HUES48 (cell line): ENCODE measurements at regions not wholly inside any gene's neighbourhood (a gene's known extent, or its start where the extent isn't known, plus 50 kb on each side); places are given as distances from the start of the nearest gene placed in this dataset.
"Not testable (repeated sequence)": the region's sequence is repeated elsewhere in the genome, so short reads cannot be mapped to it uniquely, and the experiment has no call there.

Experiments used
- H3K27ac ChIP-seq: one replicate; pipeline ENCODE4 v1.7.0; 2013; ENCODE audit warnings: low read depth, low read length, inconsistent platforms
- H3K27me3 ChIP-seq: 2 replicates; pipeline ENCODE4 v1.6.1; 2013; ENCODE audit warnings: mild to moderate bottlenecking, low read length; ENCODE audit not compliant: control insufficient read depth, insufficient read depth
- H3K36me3 ChIP-seq: 2 replicates; pipeline ENCODE4 v1.6.1; 2013; ENCODE audit warnings: low read length; ENCODE audit not compliant: control insufficient read depth, insufficient read depth
- H3K4me1 ChIP-seq: 2 replicates; pipeline ENCODE4 v1.6.1; 2013; ENCODE audit warnings: mild to moderate bottlenecking, low read length; ENCODE audit not compliant: control insufficient read depth, insufficient read depth
- H3K4me3 ChIP-seq: 2 replicates; pipeline ENCODE4 v1.5.1; 2013; ENCODE audit warnings: mild to moderate bottlenecking, low read depth, low read length
- H3K9ac ChIP-seq: 2 replicates; pipeline ENCODE4 v1.6.1; 2013; ENCODE audit warnings: mild to moderate bottlenecking, low read depth, low read length, moderate library complexity
- H3K9me3 ChIP-seq: 2 replicates; pipeline ENCODE4 v1.6.1; 2013; ENCODE audit warnings: low read length; ENCODE audit not compliant: control insufficient read depth, insufficient read depth

DNA sequence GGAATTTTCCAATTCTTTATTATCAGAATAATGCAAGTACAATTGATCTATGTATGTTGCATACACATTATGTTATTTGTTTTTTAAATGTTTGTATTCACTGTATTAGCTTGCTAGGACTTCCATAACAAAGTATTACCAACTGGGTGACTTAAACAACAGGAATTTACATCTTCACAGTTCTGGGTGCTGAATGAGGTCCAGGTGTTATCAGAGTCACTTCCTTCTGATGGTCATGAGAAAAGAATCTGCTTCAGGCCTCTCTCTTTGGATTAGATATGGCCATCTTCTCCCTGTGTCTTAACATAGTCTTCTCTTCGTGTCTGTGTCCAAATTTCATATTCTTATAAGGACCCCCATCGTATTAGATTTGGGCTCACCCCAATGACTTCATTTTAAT is 229.1 kb upstream of the TRPC7 start:
- H3K27me3 ChIP-seq = no peaks in the 10 kb centered on the region

DNA sequence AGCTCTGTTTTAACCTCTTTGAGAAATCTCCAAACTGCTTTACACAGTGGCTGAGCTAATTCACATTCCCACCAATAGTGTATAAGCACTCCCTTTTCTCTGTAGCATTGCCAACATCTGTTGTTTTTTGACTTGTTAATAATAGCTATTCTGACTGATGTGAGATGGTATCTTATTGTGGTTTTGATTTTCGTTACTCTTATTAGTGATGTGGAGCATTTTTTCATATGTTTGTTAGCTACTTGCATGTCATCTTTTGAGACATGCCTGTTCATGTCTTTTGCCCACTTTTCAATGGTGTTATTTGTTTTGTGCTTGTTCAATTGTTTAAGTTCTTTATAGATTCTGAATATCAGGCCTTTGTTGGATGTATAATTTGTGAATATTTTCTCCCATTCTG is 225.2 kb upstream of the TRPC7 start:
- Histone ChIP-seq H3K9me3 (0 out of 2 replicates have a peak, but pooled peaks cover 4% of the 10 kb centered on the region), H3K9ac (no peak overlapping the region), H3K36me3 (no peaks in the 10 kb centered on the region), H3K27ac (no peak overlapping the region), H3K4me1 (peaks cover 6% of the 10 kb centered on the region; the same call in 1 of the 2 replicates), H3K4me3 (no peak overlapping the region), H3K27me3 (no peaks in the 10 kb centered on the region)

More for the DNA sequence above, 229.1 kb upstream of the TRPC7 start:
- Histone ChIP-seq H3K4me1 (peaks cover 6% of the 10 kb centered on the region; the same call in 1 of the 2 replicates), H3K9me3 (peaks cover 7% of the 10 kb centered on the region; the same call in 1 of the 2 replicates), H3K4me3 (no peak overlapping the region), H3K36me3 (no peaks in the 10 kb centered on the region), H3K27ac (no peak overlapping the region), H3K9ac (no peak overlapping the region)

DNA sequence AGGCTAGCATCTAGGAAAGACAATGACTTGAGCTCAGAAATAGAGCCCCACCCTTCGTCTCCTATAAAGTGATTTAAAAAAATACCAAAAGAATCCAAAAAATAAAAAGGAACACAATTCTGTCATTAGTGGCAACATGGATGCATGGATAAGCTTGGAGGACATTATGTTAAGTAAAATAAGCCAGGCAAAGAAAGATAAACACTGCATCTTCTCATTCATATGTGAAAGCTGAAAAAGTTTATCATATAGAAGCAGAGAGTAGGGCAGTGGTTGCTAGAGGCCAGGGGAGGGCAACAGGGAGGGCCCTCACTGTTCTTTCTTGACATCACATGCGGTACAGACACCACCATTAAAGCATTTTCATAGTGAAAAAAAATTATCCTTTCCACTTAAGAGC is 220.9 kb upstream of the TRPC7 start:
- Histone ChIP-seq H3K4me3 (no peak overlapping the region), H3K9me3 (0 out of 2 replicates have a peak, but pooled peaks cover 4% of the 10 kb centered on the region), H3K9ac (no peak overlapping the region), H3K4me1 (no peaks in the 10 kb centered on the region; the same call in 1 of the 2 replicates), H3K36me3 (no peaks in the 10 kb centered on the region), H3K27me3 (no peaks in the 10 kb centered on the region), H3K27ac (no peak overlapping the region)

DNA sequence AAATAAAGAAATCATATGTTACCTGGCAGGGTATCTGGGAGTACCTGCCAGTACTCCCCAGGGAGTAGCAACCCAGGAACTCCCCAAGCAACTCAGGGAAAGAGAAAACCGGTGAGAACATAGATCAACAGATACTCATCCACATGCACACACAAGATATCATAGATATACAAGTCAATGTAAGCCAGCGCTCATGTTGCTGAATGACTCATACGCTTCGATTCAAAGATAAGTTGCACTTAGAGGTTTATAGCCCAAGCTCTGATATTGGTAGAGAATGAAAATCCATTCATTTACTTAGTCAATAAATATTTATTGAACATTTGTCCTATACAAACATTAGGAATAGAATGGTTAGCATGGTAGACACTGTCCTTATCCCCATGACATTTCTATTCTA is 219.1 kb upstream of the TRPC7 start:
- H3K4me3 ChIP-seq = no peak overlapping the region
- H3K27ac ChIP-seq = no peak overlapping the region
- H3K9ac ChIP-seq = no peak overlapping the region
- no peaks in the 10 kb centered on the region for H3K36me3 ChIP-seq
- no peaks in the 10 kb centered on the region for H3K9me3 ChIP-seq
- no peaks in the 10 kb centered on the region for H3K27me3 ChIP-seq
- no peaks in the 10 kb centered on the region; the same call in 1 of the 2 replicates for H3K4me1 ChIP-seq

DNA sequence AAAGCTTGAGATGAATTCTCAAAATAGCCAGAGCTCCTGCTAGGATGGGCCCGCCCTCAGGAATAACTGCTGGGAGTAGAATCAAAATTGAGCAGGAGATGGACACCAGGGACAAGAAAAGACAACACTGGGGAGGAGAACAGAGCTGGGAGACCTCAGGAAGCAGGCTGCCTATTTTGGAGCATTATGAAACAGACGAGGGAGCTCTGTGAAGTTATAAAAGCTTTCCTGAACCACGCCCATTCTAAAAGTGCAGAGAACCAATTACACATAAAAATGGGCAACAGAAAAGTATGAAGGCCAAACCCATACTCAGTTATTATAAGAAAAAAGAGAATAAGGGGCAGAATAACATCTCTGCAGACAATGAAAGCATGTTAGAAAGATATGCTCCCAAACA is 213.9 kb upstream of the TRPC7 start:
- peaks cover 8% of the 10 kb centered on the region for H3K4me1 ChIP-seq
- no peak overlapping the region for H3K9ac ChIP-seq

DNA sequence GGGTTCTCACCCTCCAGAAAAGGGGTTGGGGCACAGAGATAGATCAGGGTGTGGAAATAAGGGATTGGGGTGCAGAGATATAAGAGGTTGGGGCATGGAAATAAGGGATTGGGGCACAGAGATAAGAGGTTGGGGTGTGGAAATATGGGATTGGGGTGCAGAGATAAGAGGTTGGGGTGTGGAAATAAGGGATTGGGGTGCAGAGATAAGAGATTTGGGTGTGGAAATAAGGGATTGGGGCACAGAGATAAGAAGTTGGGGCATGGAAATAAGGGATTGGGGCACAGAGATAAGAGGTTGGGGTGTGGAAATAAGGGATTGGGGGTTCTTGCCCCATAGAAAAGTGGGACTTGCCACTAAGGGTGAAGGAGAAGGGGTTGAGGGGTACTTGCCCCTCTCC is 204.5 kb upstream of the TRPC7 start:
- H3K9me3 ChIP-seq, H3K27me3 ChIP-seq, H3K4me1 ChIP-seq: not testable (repeated sequence)

More for the DNA sequence above, 213.9 kb upstream of the TRPC7 start:
- H3K36me3 ChIP-seq = no peaks in the 10 kb centered on the region
- H3K4me3 ChIP-seq = no peak overlapping the region
- H3K9me3 ChIP-seq = no peaks in the 10 kb centered on the region
- no peaks in the 10 kb centered on the region for H3K27me3 ChIP-seq
- H3K27ac ChIP-seq = no peak overlapping the region

DNA sequence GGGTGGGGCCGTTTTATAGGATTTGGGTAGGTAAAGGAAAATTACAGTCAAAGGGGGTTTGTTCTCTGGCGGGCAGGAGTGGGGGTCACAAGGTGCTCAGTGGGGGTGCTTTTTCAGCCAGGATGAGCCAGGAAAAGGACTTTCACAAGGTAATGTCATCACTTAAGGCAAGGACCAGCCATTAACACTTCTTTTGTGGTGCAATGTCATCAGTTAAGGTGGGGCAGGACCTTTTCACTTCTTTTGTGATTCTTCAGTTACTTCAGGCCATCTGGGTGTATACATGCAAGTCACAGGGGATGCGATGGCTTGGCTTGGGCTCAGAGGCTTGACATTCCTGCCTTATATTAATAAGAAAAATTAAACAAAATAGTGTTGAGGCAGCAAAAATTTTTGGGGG is 200.1 kb upstream of the TRPC7 start:
- not testable (repeated sequence) for H3K36me3 ChIP-seq, H3K9ac ChIP-seq, H3K27me3 ChIP-seq, H3K9me3 ChIP-seq, H3K4me3 ChIP-seq
- peak overlapping the region; percentile 82 for H3K27ac ChIP-seq
- H3K4me1 ChIP-seq = peaks cover 16% of the 10 kb centered on the region

More for the DNA sequence above, 204.5 kb upstream of the TRPC7 start:
- not testable (repeated sequence) for H3K36me3 ChIP-seq, H3K27ac ChIP-seq, H3K4me3 ChIP-seq, H3K9ac ChIP-seq

DNA sequence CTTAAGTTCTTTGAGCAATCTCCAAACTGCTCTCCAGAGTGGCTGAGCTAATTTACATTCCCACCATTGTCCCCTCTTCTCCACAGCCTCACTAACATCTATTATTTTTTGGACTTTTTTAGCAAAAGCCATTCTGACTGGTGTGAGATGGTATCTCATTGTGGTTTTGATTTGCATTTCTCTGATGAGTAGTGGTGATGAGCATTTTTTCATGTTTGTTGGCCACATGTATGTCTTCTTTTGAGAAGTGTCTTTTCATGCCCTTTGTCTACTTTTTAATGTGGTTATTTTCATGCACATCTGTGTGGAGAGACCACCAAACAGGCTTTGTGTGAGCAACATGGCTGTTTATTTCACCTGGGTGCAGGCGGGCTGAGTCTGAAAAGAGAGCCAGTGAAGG is 199.7 kb upstream of the TRPC7 start:
- not testable (repeated sequence) for H3K9me3 ChIP-seq, H3K27me3 ChIP-seq, H3K36me3 ChIP-seq, H3K4me3 ChIP-seq, H3K9ac ChIP-seq
- Histone ChIP-seq H3K27ac (peak overlapping the region; percentile 82), H3K4me1 (peaks cover 20% of the 10 kb centered on the region)

DNA sequence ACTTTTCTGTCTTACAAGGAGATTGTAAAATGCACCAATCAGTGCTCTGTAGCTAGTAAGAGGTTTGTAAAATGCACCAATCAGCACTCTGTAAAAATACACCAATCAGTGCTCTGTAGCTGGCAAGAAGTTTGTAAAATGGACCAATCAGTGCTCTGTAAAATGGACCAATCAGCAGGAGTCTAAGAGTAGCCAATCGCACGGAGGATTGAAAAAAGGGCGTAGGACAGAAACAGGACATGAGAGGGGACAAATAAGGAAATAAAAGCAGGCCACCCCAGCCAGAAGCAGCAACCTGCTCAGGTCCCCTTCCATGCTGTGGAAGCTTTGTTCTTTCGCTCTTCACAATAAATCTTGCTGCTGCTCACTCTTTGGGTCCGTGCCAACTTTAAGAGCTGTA is 199.1 kb upstream of the TRPC7 start:
- H3K4me3 ChIP-seq, H3K9ac ChIP-seq, H3K36me3 ChIP-seq, H3K9me3 ChIP-seq, H3K27me3 ChIP-seq: not testable (repeated sequence)
- H3K4me1 ChIP-seq = peaks cover 22% of the 10 kb centered on the region
- H3K27ac ChIP-seq = peak overlapping the region; percentile 82

DNA sequence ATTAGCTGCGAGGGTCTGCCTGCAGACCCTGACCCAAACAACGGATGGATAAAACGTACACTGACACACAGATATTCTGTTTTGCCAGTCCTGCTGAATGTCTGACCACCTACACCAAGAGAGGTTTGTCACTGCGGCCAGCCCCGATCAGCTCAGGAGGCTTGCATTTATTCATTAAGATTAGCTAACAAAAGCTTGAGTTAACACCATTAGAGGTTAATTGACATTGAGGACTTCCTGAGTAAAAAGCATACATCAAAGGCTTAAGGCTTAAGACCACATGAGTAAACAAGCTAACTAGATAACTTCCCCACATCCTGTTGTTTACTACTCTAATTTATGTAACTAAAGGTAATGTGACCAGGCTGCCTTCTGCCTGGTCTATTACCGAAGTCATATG is 198.1 kb upstream of the TRPC7 start:
- Histone ChIP-seq H3K4me3 (no peak overlapping the region), H3K9ac (no peak overlapping the region), H3K27me3 (no peaks in the 10 kb centered on the region), H3K27ac (peak overlapping the region; percentile 82), H3K36me3 (no peaks in the 10 kb centered on the region), H3K9me3 (no peaks in the 10 kb centered on the region), H3K4me1 (peaks cover 22% of the 10 kb centered on the region)

DNA sequence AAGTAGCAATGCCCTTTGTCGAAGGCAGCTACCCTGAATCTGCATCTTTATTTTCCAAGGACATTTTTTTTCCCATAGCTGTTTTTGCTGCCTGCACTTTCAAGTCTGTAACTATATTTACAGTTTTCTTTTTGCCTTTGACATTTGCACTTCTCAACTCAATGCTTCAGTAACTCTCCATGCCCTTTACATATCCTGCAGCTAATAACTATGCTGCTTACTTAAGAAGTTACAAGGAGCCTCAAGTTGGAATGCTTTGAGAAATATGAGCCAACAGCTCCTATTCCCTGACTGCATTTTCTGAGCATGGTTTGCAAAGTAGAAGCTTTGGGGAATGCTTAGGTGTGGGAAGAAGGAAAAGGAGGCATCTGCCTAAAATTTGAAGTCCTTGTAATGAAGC is 194.8 kb upstream of the TRPC7 start:
- peaks cover 21% of the 10 kb centered on the region for H3K4me1 ChIP-seq
- H3K27me3 ChIP-seq = no peaks in the 10 kb centered on the region
- no peaks in the 10 kb centered on the region for H3K9me3 ChIP-seq
- no peaks in the 10 kb centered on the region for H3K36me3 ChIP-seq
- H3K9ac ChIP-seq = no peak overlapping the region
- no peak overlapping the region for H3K4me3 ChIP-seq
- H3K27ac ChIP-seq = no peak overlapping the region

DNA sequence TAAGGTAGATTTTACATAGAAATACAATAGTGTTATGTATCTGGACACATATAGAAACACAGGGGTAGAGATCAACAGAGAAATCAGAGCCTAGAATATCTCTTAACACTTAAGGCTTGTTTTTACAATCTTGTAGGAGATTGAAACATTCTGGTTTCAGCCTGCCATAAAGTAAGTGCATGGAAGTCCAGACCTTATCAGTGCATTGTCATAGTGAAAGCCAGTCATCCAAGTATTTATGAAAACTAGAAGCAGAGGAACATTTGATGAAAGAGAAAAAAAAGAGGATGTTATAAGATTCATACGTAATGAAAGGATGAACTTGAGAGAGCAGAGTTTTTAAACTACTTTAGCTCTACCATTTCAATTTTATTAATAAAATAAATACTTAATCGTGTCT is 194.3 kb upstream of the TRPC7 start:
- no peak overlapping the region for H3K9ac ChIP-seq
- no peak overlapping the region for H3K4me3 ChIP-seq
- H3K9me3 ChIP-seq = peaks cover under 1% of the 10 kb centered on the region; the same call in 1 of the 2 replicates
- no peaks in the 10 kb centered on the region for H3K36me3 ChIP-seq
- H3K27ac ChIP-seq = no peak overlapping the region
- no peaks in the 10 kb centered on the region for H3K27me3 ChIP-seq
- peaks cover 16% of the 10 kb centered on the region for H3K4me1 ChIP-seq
